AG04449 (cell line): ENCODE measurements at regions not wholly inside any gene's neighbourhood (a gene's known extent, or its start where the extent isn't known, plus 50 kb on each side); places are given as distances from the start of the nearest gene placed in this dataset.

Source experiments
- CTCF ChIA-PET: fragments of 350-600 bp; formaldehyde crosslinking; extraction: SDS; loops from one replicate; lab custom pipeline; 2021; ENCODE audit warnings: antibody characterized with exemption; lab: Yijun Ruan, JAX
- POLR2A ChIA-PET: fragments of 400-600, 350-600 bp; formaldehyde crosslinking; extraction: SDS; loops from one replicate; lab custom pipeline; 2020; ENCODE audit warnings: antibody characterized with exemption, inconsistent platforms; lab: Yijun Ruan, JAX
- DNase-seq: peaks from one replicate; pipeline ENCODE4 v3.0.0-alpha.2; 2010; ENCODE audit warnings: low read depth, low spot score
- H3K4me3 ChIP-seq: 2 replicates; pipeline ENCODE4 v1.5.1; 2011; ENCODE audit warnings: low read depth, mild to moderate bottlenecking, control low read depth, low read length
- TF ChIP-seq, protein P1 (sequence below): IDR thresholded peaks from one replicate; pipeline ENCODE4 v1.5.1; 2011; ENCODE audit warnings: mild to moderate bottlenecking, moderate library complexity, low read length, control low read depth, inconsistent platforms; ENCODE audit not compliant: insufficient read depth; ENCODE audit errors: missing control alignments

DNA sequence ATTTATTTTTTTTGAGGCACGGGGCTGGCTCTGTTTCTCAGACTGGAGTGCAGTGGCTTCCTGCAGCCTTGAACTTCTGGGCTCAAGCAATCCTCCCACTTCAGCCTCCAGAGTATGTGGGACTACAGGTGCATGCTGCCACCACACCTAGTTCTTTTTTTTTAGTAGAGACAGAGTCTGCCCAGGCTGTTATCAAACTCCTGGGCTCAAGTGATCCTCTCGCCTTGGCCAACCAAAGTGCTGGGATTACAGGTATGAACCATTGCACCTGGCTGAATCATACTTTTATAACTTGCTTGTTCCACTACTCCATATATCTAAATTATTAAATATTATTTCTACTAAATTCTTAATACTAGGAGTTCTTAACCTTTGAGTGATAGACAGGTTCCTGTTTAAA is 111.6 kb downstream of the BTG1 start:
- no peak for DNase-seq
- ChIA-PET CTCF (interaction anchor here (1.3 kb wide), 1 partner anchor 34 kb away, joined by 3 read pairs; no protein-coding TSS in a partner anchor), POLR2A (interaction anchor here (1.4 kb wide), 1 partner anchor 112 kb away, joined by 4 read pairs; the partner anchor contains the start of gene BTG1)
- TF ChIP-seq, protein P1, sequence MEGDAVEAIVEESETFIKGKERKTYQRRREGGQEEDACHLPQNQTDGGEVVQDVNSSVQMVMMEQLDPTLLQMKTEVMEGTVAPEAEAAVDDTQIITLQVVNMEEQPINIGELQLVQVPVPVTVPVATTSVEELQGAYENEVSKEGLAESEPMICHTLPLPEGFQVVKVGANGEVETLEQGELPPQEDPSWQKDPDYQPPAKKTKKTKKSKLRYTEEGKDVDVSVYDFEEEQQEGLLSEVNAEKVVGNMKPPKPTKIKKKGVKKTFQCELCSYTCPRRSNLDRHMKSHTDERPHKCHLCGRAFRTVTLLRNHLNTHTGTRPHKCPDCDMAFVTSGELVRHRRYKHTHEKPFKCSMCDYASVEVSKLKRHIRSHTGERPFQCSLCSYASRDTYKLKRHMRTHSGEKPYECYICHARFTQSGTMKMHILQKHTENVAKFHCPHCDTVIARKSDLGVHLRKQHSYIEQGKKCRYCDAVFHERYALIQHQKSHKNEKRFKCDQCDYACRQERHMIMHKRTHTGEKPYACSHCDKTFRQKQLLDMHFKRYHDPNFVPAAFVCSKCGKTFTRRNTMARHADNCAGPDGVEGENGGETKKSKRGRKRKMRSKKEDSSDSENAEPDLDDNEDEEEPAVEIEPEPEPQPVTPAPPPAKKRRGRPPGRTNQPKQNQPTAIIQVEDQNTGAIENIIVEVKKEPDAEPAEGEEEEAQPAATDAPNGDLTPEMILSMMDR = no peak
- H3K4me3 ChIP-seq = no peak overlapping the region

DNA sequence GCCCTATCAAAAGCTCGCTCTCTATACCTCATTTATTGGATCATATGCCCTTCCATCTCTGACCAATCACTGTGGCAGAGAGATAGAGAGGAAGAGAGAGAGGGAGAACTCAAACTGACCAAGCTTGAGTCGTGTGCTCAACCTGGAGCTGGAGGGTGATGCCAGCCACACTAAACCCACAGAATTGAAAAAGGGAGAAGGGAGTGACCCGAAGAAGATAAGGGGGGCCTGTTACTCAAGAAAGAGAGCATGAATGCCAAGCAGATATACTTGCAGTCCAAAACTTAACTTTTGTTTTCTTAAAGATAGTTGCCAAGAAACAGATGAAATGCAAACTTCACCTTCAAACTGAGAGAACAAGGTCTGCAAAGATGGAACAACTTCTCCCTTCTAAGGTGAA is 112.7 kb downstream of the BTG1 start:
- POLR2A ChIA-PET = no interaction called here
- DNase-seq = no peak

DNA sequence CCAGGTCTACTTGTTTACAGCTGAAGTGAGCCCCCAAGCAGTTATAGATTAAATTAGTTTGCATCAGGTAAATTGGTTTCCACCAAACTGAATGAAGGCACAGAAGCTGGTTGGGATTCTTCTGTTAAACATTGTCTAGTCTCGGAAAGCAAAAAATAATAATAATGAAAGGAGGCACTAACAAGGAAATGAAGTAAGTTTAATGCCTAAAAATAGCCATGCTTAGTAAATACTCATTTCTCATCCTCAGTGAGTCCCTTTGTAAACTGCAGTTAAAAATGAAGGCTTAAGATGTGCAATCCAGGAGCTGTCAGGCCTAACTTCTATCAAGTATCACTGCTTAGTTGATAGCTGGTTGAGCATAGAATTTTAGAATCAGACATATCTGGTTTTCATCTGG is 113.5 kb downstream of the BTG1 start:
- TF ChIP-seq, protein P1 = no peak
- POLR2A ChIA-PET = no interaction called here
- H3K4me3 ChIP-seq = no peak overlapping the region
- CTCF ChIA-PET = no interaction called here
- no peak for DNase-seq

More for the DNA sequence above, 112.7 kb downstream of the BTG1 start:
- TF ChIP-seq, protein P1 = no peak
- H3K4me3 ChIP-seq = no peak overlapping the region
- CTCF ChIA-PET = interaction anchor here (1.0 kb wide), 1 partner anchor 651 kb away, joined by 3 read pairs; no protein-coding TSS in a partner anchor

DNA sequence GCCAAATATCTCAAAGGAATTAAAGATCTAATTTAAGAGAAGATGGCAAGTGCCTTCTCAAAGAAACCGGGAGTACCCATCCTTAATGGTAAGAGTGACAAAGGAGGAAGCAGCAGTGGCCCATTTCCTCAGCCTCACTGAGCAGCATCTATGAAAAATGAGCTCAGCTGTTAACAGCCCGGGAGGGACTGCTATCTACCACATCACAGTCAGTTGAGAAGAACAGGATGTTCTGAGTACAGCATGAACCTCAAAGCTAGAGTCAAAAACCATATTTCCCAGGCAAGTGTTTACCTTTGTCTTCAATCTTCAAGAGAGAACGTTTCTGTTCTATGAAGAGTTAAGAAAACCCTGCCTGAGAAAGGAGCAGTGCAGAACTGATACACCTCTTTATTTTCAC is 115.0 kb downstream of the BTG1 start:
- TF ChIP-seq, protein P1 = no peak
- POLR2A ChIA-PET = interaction anchor here (0.6 to 0.7 kb wide), 2 partner anchors 70 to 115 kb away, joined by 3 read pairs; partner anchors contain the start of gene BTG1
- CTCF ChIA-PET = interaction anchor here (1.2 to 1.7 kb wide), 2 partner anchors 9 to 19 kb away, joined by 3 to 5 read pairs; no protein-coding TSS in a partner anchor
- DNase-seq = no peak
- no peak overlapping the region for H3K4me3 ChIP-seq

DNA sequence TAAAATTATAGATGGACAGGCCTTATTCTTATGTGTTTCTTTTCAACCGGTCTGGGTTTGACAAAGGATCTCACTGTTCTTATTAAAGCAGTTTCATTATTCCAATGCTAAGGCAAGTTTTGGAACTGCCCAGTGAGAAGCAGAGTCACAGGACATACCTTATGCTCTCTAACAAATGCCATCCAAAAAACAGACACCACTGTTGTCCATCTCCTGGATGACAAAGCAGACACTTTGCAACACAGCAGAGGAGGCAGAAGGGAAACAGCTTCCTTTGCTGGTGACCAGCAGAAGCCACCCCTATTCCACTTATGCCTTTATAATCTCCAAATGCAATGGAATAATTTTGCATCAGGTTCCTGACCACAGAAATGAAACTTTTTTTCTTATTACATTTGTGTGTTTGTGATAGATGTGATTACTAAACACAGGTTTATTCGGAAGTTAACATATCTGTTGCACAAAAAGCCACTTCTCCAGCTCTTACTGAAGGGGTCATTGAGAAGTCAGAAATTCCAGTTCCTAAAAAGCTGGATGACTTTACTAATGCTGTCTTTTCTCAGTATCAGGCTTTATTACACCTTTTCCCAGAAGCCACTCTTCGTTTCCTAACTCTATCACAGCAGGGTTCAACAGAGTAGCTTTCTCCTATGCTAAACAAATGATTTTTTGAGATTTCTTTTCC is 115.6 kb downstream of the BTG1 start:
- CTCF ChIA-PET = interaction anchor here (1.2 to 1.7 kb wide), 2 partner anchors 10 to 19 kb away, joined by 3 to 5 read pairs; no protein-coding TSS in a partner anchor
- DNase-seq = no peak
- TF ChIP-seq, protein P1 = no peak
- POLR2A ChIA-PET = interaction anchor here (0.6 to 0.7 kb wide), 2 partner anchors 69 to 116 kb away, joined by 3 read pairs; partner anchors contain the start of gene BTG1
- H3K4me3 ChIP-seq = no peak overlapping the region

DNA sequence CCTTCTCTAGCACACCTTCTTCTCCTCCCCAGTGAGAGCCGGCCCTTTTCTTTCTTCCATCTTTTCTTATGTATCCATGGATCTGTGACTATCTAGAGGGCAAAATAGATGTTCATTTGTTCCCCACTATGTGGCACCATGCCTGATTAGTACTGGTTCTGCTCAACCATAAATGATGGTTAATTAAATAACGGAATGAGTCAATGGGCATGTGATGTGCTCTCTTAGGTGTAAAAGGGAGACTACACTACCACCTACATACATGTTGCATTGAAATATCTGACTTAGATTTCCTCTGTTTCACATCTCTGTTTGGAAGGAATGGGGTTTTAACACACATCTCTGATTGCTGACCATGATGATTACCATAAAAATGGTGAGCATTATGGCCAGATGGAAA is 116.5 kb downstream of the BTG1 start:
- TF ChIP-seq, protein P1 = no peak
- CTCF ChIA-PET = no interaction called here
- no peak overlapping the region for H3K4me3 ChIP-seq
- POLR2A ChIA-PET = no interaction called here
- no peak for DNase-seq
